BJ (cell line): ENCODE measurements at regions not wholly inside any gene's neighbourhood (a gene's known extent, or its start where the extent isn't known, plus 50 kb on each side); places are given as distances from the start of the nearest gene placed in this dataset.

Experiments
- CTCF ChIA-PET: fragments of 350-600 bp; formaldehyde crosslinking; extraction: SDS; loops from one replicate; lab custom pipeline; 2021; ENCODE audit warnings: antibody characterized with exemption, inconsistent platforms; lab: Yijun Ruan, JAX
- POLR2A ChIA-PET: fragments of 300-600 bp; sonication (Branson Sonifier 250); formaldehyde crosslinking; extraction: SDS; loops from one replicate; lab custom pipeline; 2021; ENCODE audit warnings: antibody characterized with exemption; lab: Charles Lee
- DNase-seq: peaks from one replicate; pipeline ENCODE4 v3.0.0-alpha.2; 2011; ENCODE audit warnings: low read depth
- H3K27me3 ChIP-seq: 2 replicates; pipeline ENCODE4 v1.6.0; 2011; ENCODE audit warnings: low read length; ENCODE audit not compliant: control insufficient read depth, insufficient read depth
- H3K36me3 ChIP-seq: 2 replicates; pipeline ENCODE4 v1.5.1; 2011; ENCODE audit warnings: low read length; ENCODE audit not compliant: control insufficient read depth, insufficient read depth
- H3K4me3 ChIP-seq: 2 replicates; pipeline ENCODE4 v1.5.1; 2011; ENCODE audit warnings: low read depth, mild to moderate bottlenecking, control low read depth, low read length
- TF ChIP-seq, protein P1 (sequence below): IDR thresholded peaks from 2 replicates; pipeline ENCODE4 v1.5.1; 2011; ENCODE audit warnings: low read depth, mild to moderate bottlenecking, control low read depth, inconsistent platforms, low read length, moderate library complexity; ENCODE audit not compliant: insufficient read depth

DNA sequence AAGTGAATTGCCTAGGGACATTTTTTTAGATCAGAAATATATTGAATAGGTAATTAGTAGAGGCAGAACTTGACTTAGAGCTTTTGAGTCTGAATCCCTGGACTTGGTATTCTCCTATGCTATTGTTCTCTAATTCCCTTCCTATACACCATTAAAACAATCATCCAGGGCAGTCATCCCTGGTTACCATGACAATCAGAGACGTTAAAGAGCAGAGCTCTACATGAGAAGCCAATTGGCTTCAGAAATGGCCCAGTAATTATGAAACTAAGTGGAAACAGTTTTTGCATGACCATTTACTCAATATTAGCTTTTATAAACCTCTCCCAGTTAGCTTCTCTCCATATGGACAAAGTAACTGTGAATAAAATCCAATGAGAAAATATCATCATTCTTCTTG, 182.1 kb upstream of the TP63 start:
- no peak for DNase-seq

DNA sequence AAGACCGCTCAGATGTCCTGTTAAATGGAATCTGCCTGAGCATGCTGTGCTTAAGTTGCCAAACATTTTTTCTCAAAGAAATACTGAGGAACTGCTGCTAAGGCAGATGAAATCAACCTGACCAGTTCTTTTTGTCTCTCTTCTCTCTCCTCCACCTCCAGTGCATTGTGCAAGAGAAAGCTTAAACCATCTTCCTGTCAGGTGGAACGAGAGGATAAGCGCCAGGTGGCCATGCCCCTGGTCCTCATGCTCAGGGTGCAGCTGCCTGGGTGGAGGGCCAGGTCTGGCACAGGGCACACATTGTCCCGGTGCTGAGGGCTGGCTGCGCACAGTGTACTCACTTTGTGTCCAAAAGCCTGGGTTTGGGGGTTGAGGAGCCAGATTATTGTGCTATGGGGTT, 176.2 kb upstream of the TP63 start:
- CTCF ChIA-PET, result no interaction called here
- no peaks in the 10 kb centered on the region for H3K36me3 ChIP-seq
- POLR2A ChIA-PET, result no interaction called here
- TF ChIP-seq, protein P1, sequence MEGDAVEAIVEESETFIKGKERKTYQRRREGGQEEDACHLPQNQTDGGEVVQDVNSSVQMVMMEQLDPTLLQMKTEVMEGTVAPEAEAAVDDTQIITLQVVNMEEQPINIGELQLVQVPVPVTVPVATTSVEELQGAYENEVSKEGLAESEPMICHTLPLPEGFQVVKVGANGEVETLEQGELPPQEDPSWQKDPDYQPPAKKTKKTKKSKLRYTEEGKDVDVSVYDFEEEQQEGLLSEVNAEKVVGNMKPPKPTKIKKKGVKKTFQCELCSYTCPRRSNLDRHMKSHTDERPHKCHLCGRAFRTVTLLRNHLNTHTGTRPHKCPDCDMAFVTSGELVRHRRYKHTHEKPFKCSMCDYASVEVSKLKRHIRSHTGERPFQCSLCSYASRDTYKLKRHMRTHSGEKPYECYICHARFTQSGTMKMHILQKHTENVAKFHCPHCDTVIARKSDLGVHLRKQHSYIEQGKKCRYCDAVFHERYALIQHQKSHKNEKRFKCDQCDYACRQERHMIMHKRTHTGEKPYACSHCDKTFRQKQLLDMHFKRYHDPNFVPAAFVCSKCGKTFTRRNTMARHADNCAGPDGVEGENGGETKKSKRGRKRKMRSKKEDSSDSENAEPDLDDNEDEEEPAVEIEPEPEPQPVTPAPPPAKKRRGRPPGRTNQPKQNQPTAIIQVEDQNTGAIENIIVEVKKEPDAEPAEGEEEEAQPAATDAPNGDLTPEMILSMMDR, result no peak
- no peak overlapping the region for H3K4me3 ChIP-seq
- no peak for DNase-seq
- H3K27me3 ChIP-seq, result no peaks in the 10 kb centered on the region

More for the DNA sequence above, 182.1 kb upstream of the TP63 start:
- Histone ChIP-seq H3K4me3 (no peak overlapping the region), H3K36me3 (no peaks in the 10 kb centered on the region), H3K27me3 (no peaks in the 10 kb centered on the region)
- ChIA-PET POLR2A (no interaction called here), CTCF (no interaction called here)
- TF ChIP-seq, protein P1, result no peak

DNA sequence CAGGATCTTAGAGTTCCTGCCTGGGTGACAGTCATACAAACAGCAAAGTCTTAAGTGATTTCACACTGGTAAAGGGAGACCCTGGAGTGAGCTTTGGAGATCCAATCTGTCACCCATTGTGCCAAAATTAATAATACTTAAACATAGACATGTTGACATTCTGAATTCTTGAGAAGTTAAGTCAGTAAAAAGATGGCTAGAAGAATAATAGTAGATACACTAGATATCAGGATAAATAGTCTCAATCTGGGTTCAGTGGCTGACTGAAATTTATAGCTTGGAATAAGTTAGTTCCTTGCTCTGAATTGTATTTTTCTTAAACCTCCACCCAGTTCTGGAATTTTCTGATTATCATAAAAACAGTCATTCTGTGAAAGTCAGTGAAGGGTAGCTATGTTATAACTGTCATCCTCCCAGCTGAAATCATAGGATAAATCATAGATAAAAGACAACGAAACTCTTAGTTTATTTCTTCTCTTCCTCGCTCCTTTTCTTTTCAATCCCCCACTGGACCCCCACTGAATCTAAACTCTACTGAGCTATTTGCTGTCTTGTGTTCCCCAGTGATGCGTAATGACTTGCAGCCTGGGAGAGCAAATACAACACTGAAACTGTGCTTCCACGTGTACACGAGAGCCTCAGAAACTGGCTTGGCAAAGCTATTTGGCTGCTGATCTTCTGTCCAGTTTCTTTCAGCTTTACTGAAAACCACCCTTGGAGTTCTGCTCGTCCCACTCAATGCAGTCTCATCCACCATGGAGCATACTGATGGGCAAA, 175.4 kb upstream of the TP63 start:
- no peak for DNase-seq
- CTCF ChIA-PET, result no interaction called here
- H3K36me3 ChIP-seq, result no peaks in the 10 kb centered on the region
- POLR2A ChIA-PET, result no interaction called here
- no peaks in the 10 kb centered on the region for H3K27me3 ChIP-seq
- no peak overlapping the region for H3K4me3 ChIP-seq
- TF ChIP-seq, protein P1, result no peak

DNA sequence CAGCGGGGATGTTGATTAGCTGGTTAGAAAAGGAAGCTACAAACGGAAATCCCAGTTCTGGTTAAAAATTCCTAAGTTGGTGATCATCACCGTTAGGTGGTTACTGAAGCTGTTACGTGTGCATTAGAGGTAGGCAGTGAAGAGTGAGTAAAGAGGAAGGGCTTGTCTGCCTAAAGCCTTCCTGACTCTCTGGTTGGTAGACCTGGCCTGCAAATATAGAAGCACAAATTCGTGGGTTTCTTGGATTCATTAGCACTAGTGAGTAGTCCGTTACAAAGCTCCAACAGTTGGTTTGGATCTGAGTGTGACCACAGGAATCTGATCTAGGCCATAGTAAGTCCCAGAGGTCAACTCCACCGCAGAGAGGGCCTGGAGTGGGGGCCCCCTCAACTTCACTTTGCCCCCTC, 174.0 kb upstream of the TP63 start:
- Histone ChIP-seq H3K4me3 (no peak overlapping the region), H3K36me3 (no peaks in the 10 kb centered on the region), H3K27me3 (no peaks in the 10 kb centered on the region)
- peak; percentile 1 for DNase-seq
- CTCF ChIA-PET, result no interaction called here
- TF ChIP-seq, protein P1, result no peak
- POLR2A ChIA-PET, result no interaction called here

DNA sequence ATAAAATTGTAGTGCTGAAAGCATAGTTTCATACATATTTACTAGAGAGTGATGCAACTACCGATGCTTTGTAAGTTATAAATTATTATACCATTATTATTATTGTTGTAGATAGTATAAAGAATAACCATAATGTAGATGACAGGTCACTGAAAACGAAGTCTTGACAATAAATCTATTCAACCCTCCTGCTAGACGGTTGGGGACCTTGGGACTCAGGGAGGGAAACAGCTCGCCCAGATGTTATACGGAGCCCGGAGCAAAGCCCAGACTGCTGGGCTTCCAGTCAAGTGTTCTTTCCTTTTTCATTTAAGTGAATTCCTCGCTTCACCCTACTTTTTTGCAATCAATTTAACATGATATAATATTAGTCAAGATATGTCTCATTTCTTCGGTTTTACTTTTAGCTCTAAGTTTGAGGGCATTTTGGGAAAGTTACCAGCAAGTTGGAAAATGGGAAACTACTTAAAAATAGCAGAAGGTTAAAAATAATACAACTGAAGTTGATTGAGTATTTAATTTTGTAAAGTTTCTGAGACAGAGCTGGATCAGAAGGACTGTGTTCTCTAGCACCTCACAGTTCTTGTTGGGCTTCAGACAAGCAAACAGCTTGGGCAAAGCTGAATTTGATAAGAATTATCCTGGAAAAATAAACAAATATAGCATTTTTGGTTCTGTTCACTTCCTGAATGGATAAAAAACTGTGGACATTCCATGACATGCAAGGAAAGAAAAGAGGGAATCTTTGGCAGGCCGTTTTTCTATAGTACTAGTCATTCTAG, 173.4 kb upstream of the TP63 start:
- CTCF ChIA-PET, result no interaction called here
- POLR2A ChIA-PET, result no interaction called here
- TF ChIP-seq, protein P1, result no peak
- no peaks in the 10 kb centered on the region for H3K36me3 ChIP-seq
- H3K27me3 ChIP-seq, result no peaks in the 10 kb centered on the region
- no peak overlapping the region for H3K4me3 ChIP-seq
- DNase-seq, result no peak
